Trophoblast cell (in vitro differentiated cells and primary cell): ENCODE measurements at regions not wholly inside any gene's neighbourhood (a gene's known extent, or its start where the extent isn't known, plus 50 kb on each side); places are given as distances from the start of the nearest gene placed in this dataset.

Source experiments
- DNase-seq, 2 donors: peaks; one replicate each; pipeline ENCODE4 v3.0.0-alpha.2; 2016
- H2AFZ ChIP-seq: 2 replicates; pipeline ENCODE4 v1.6.1; 2013; ENCODE audit warnings: low read length, moderate library complexity, mild to moderate bottlenecking; ENCODE audit not compliant: insufficient read depth, poor library complexity
- H2AK5ac ChIP-seq: 2 replicates; pipeline ENCODE4 v1.6.1; 2013; ENCODE audit warnings: mild to moderate bottlenecking, low read length
- H2BK120ac ChIP-seq: 2 replicates; pipeline ENCODE4 v1.6.1; 2013; ENCODE audit warnings: low read length, mild to moderate bottlenecking, moderate library complexity; ENCODE audit not compliant: insufficient read depth, poor library complexity
- H2BK12ac ChIP-seq: 2 replicates; pipeline ENCODE4 v1.6.1; 2013; ENCODE audit warnings: mild to moderate bottlenecking, low read length, moderate library complexity
- H2BK5ac ChIP-seq: 2 replicates; pipeline ENCODE4 v1.6.1; 2013; ENCODE audit warnings: low read length, low read depth, moderate library complexity, mild to moderate bottlenecking; ENCODE audit not compliant: poor library complexity
- H3K14ac ChIP-seq: 2 replicates; pipeline ENCODE4 v1.6.1; 2013; ENCODE audit warnings: mild to moderate bottlenecking, low read length
- H3K18ac ChIP-seq: 2 replicates; pipeline ENCODE4 v1.6.1; 2013; ENCODE audit warnings: mild to moderate bottlenecking, low read length
- H3K23ac ChIP-seq: 2 replicates; pipeline ENCODE4 v1.6.1; 2013; ENCODE audit warnings: low read length
- H3K27ac ChIP-seq: 2 replicates; pipeline ENCODE4 v1.5.1; 2013; ENCODE audit warnings: low read depth, mild to moderate bottlenecking, inconsistent platforms, low read length, moderate library complexity
- H3K27me3 ChIP-seq: 2 replicates; pipeline ENCODE4 v1.6.1; 2013; ENCODE audit warnings: inconsistent platforms, mild to moderate bottlenecking, low read length, moderate library complexity; ENCODE audit not compliant: insufficient read depth
- H3K36me3 ChIP-seq, 2 experiments: 1 replicate in 1 of 2; 2 replicates in 1 of 2; pipeline ENCODE4 v1.6.1; 2013; ENCODE audit warnings: low read length in 2 of 2, mild to moderate bottlenecking in 2 of 2, moderate library complexity in 1 of 2; ENCODE audit not compliant: insufficient read depth in 2 of 2, control insufficient read depth in 1 of 2
- H3K4ac ChIP-seq: 2 replicates; pipeline ENCODE4 v1.6.1; 2013; ENCODE audit warnings: low read depth, mild to moderate bottlenecking, low read length, moderate library complexity
- H3K4me1 ChIP-seq, 2 experiments: 1 replicate in 1 of 2; 2 replicates in 1 of 2; pipeline ENCODE4 v1.6.1; 2013; ENCODE audit warnings: low read length in 2 of 2, mild to moderate bottlenecking in 2 of 2, moderate library complexity in 1 of 2; ENCODE audit not compliant: insufficient read depth in 2 of 2, control insufficient read depth in 1 of 2
- H3K4me2 ChIP-seq: 2 replicates; pipeline ENCODE4 v1.6.1; 2013; ENCODE audit warnings: inconsistent platforms, mild to moderate bottlenecking, low read length, moderate library complexity
- H3K4me3 ChIP-seq: 2 replicates; pipeline ENCODE4 v1.5.1; 2013; ENCODE audit warnings: mild to moderate bottlenecking, low read depth, low read length, inconsistent platforms
- H3K79me1 ChIP-seq: one replicate; pipeline ENCODE4 v1.6.1; 2013; ENCODE audit warnings: low read length
- H3K79me2 ChIP-seq: 2 replicates; pipeline ENCODE4 v1.6.1; 2013; ENCODE audit warnings: low read length, mild to moderate bottlenecking; ENCODE audit not compliant: control insufficient read depth, insufficient read depth, poor library complexity
- H3K9ac ChIP-seq: 2 replicates; pipeline ENCODE4 v1.6.1; 2013; ENCODE audit warnings: mild to moderate bottlenecking, low read length
- H3K9me3 ChIP-seq: 2 replicates; pipeline ENCODE4 v1.6.1; 2013; ENCODE audit warnings: low read depth, mild to moderate bottlenecking, control low read depth, inconsistent platforms, low read length; ENCODE audit not compliant: insufficient read depth
- H4K12ac ChIP-seq: 2 replicates; pipeline ENCODE4 v1.6.1; 2013; ENCODE audit warnings: low read depth, mild to moderate bottlenecking, low read length, moderate library complexity
- H4K8ac ChIP-seq: 2 replicates; pipeline ENCODE4 v1.6.1; 2013; ENCODE audit warnings: low read depth, mild to moderate bottlenecking, low read length, moderate library complexity
- H4K91ac ChIP-seq: one replicate; pipeline ENCODE4 v1.6.1; 2013; ENCODE audit warnings: low read depth, mild to moderate bottlenecking, low read length, moderate library complexity
- WGBS: extraction: QIAGEN DNeasy Blood & Tissue Kit; methylation state at CpG from one replicate; pipeline ENCODE4 v1.1.7; 2013; ENCODE audit warnings: missing lambda C conversion rate; ENCODE audit not compliant: insufficient read length, insufficient coverage; ENCODE audit errors: extremely low coverage; 5-methylcytosine and 5-hydroxymethylcytosine counted together

DNA sequence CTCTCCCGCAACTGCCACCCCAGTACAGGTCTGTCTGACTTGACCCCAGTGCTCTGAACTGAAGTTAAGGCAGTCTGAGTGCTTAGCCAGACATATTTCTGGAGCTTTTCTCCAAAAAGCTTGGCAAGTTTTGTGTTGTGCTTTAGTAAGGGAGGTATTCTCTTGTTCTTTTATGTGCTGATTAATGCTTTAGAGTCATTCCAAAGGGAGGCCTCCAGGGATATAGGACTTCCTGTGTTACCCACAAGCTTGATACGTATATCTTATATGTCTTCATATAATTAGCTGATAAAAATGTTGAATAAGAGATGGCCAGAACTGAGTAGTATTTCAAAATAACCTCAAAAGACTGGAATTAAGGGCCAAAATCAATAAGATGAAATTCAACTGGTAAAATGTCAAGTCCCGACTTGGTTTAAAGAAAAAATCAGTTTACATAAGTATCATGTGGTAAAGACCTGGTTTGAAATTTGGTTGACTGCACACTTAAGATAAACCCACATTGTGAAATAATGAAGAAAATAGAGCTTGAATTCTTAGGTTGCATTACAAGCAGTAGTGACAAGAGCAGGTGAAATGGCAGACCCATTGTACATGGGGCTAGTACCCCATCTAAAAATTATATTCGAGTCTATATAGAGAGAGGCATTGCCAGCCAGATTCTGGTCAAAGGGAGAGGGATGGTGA lies 226.9 kb downstream of the SNX19 start:
- Histone ChIP-seq H3K27ac (no peak overlapping the region), H3K27me3 (no peaks in the 10 kb centered on the region), H3K4me2 (no peak overlapping the region), H2BK120ac (no peak overlapping the region), H3K79me2 (no peaks in the 10 kb centered on the region), H3K4me1 (no peaks in the 10 kb centered on the region), H3K36me3 (no peaks in the 10 kb centered on the region), H2AFZ (no peak overlapping the region), H3K14ac (no peak overlapping the region), H3K9ac (no peak overlapping the region), H2BK5ac (no peak overlapping the region), H3K9me3 (no peaks in the 10 kb centered on the region), H3K18ac (no peak overlapping the region), H4K12ac (no peak overlapping the region), H2AK5ac (no peak overlapping the region), H3K4me3 (no peak overlapping the region), H4K8ac (no peak overlapping the region), H4K91ac (no peak overlapping the region), H3K4ac (no peak overlapping the region), H3K23ac (no peak overlapping the region), H3K79me1 (no peaks in the 10 kb centered on the region), H2BK12ac (no peak overlapping the region)
- no peak for DNase-seq
- no CpG with 5 or more reads among the region's 4 CpGs for WGBS

DNA sequence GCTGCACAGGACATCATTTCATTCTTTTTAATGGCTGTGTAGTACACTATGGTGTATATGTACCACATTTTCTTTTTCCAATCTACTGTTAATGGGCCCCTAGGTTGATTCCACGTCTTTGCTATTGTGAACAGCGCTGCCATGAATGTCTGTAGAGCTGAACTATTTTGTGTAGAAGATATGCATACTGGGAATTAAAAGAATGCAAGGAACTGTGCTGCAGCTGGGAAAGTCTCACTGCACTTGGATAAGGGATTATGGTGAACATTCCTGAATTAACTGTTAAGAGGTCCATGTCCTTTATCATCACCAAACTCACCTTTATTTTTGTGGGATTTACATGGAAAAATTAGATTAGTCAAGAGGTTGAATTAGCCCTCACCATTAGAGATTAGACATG lies 224.7 kb downstream of the SNX19 start:
- H4K8ac ChIP-seq = no peak overlapping the region
- H2BK12ac ChIP-seq = no peak overlapping the region
- H2AK5ac ChIP-seq = no peak overlapping the region
- H3K4me1 ChIP-seq = no peaks in the 10 kb centered on the region
- H3K27me3 ChIP-seq = no peaks in the 10 kb centered on the region
- H2BK5ac ChIP-seq = no peak overlapping the region
- no peak overlapping the region for H3K27ac ChIP-seq
- no peak overlapping the region for H3K4me2 ChIP-seq
- no peak overlapping the region for H4K91ac ChIP-seq
- no peak overlapping the region for H2BK120ac ChIP-seq
- H3K14ac ChIP-seq = no peak overlapping the region
- no peak overlapping the region for H3K23ac ChIP-seq
- H3K4me3 ChIP-seq = no peak overlapping the region
- no peak overlapping the region for H3K9ac ChIP-seq
- DNase-seq = peak; percentile 58 to 78
- H3K79me2 ChIP-seq = no peaks in the 10 kb centered on the region
- no peaks in the 10 kb centered on the region for H3K9me3 ChIP-seq
- no CpG with 5 or more reads among the region's 2 CpGs for WGBS
- no peak overlapping the region for H2AFZ ChIP-seq
- no peak overlapping the region for H3K18ac ChIP-seq
- no peaks in the 10 kb centered on the region for H3K79me1 ChIP-seq
- H3K36me3 ChIP-seq = no peaks in the 10 kb centered on the region
- no peak overlapping the region for H4K12ac ChIP-seq
- H3K4ac ChIP-seq = no peak overlapping the region

DNA sequence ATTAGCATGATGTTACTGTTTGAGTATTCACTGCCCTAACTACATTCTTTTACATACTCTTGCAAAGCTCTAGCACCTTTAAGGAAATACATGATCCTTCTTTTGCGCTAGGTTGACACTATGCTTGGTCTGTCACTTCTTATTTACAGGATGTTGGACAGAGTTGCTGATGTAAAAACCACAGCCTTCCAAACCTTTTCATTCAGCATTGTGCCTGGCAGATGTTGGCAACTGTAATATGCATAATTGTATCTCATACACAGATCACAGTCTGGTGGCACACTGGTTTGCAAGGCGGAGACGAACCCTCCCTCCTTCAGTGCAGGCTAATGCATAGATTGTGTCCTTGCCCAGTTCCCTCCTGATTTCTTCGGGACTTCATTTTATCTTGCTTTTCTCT lies 224.1 kb downstream of the SNX19 start:
- DNase-seq = peak in 1 of 2 donors; percentile 66
- Histone ChIP-seq H4K91ac (no peak overlapping the region), H3K14ac (no peak overlapping the region), H3K79me2 (no peaks in the 10 kb centered on the region), H2AK5ac (no peak overlapping the region), H3K79me1 (no peaks in the 10 kb centered on the region), H3K4me2 (no peak overlapping the region), H2BK120ac (no peak overlapping the region), H3K4ac (no peak overlapping the region), H3K18ac (no peak overlapping the region), H3K9ac (no peak overlapping the region), H3K36me3 (no peaks in the 10 kb centered on the region), H2BK12ac (no peak overlapping the region), H3K23ac (no peak overlapping the region), H2BK5ac (no peak overlapping the region), H3K4me1 (no peaks in the 10 kb centered on the region), H3K27ac (no peak overlapping the region), H3K9me3 (no peaks in the 10 kb centered on the region), H2AFZ (no peak overlapping the region), H3K4me3 (no peak overlapping the region), H4K12ac (no peak overlapping the region), H3K27me3 (no peaks in the 10 kb centered on the region), H4K8ac (no peak overlapping the region)
- WGBS = no CpG with 5 or more reads among the region's 4 CpGs

DNA sequence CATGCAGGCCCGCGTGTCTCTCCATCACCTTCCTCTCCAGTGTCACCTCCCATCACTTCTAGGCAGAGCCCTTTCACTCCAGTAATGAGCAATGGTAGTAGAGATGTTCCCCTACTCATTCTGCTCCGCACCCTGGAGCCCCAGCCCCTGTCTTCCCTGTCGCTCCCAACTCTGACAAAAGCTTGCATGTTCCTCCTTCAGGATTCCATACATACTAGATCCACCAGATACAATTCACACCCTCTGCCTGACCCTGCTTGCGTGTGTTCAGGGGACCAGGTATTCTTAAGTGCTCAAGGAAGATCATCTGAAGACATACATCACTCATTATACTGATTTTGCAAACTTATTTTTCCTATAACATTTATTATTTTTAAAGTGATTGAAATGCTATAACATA lies 222.7 kb downstream of the SNX19 start:
- peaks cover 0 to 3% of the 10 kb centered on the region in 2 experiments for H3K4me1 ChIP-seq
- no peak overlapping the region for H2BK120ac ChIP-seq
- no peak overlapping the region for H2BK12ac ChIP-seq
- no peaks in the 10 kb centered on the region for H3K79me2 ChIP-seq
- H4K91ac ChIP-seq = no peak overlapping the region
- H2AK5ac ChIP-seq = no peak overlapping the region
- DNase-seq = no peak
- H3K9me3 ChIP-seq = no peaks in the 10 kb centered on the region
- H3K36me3 ChIP-seq = no peaks in the 10 kb centered on the region
- no peak overlapping the region for H3K4ac ChIP-seq
- H2BK5ac ChIP-seq = no peak overlapping the region
- no peak overlapping the region for H4K8ac ChIP-seq
- H3K4me3 ChIP-seq = no peak overlapping the region
- H3K14ac ChIP-seq = no peak overlapping the region
- no peak overlapping the region for H4K12ac ChIP-seq
- WGBS = no CpG with 5 or more reads among the region's 5 CpGs
- no peak overlapping the region for H3K4me2 ChIP-seq
- H2AFZ ChIP-seq = no peak overlapping the region
- no peak overlapping the region for H3K27ac ChIP-seq
- no peaks in the 10 kb centered on the region for H3K27me3 ChIP-seq
- H3K23ac ChIP-seq = no peak overlapping the region
- no peak overlapping the region for H3K9ac ChIP-seq
- no peak overlapping the region for H3K18ac ChIP-seq
- H3K79me1 ChIP-seq = no peaks in the 10 kb centered on the region
